8988T (cell line): ENCODE measurements at regions not wholly inside any gene's neighbourhood (a gene's known extent, or its start where the extent isn't known, plus 50 kb on each side); places are given as distances from the start of the nearest gene placed in this dataset.

ENCODE experiments used
- DNase-seq: peaks from one replicate; pipeline ENCODE4 v3.0.0; 2011

- no peak for DNase-seq
Observed at GRCh38 chr20:62583424-62583920, 58.8 kb upstream of the SLCO4A1 start.

GRCh38 chr20:62584671-62585460 lies 57.4 kb upstream of the SLCO4A1 start:
- DNase-seq: no peak

DNA sequence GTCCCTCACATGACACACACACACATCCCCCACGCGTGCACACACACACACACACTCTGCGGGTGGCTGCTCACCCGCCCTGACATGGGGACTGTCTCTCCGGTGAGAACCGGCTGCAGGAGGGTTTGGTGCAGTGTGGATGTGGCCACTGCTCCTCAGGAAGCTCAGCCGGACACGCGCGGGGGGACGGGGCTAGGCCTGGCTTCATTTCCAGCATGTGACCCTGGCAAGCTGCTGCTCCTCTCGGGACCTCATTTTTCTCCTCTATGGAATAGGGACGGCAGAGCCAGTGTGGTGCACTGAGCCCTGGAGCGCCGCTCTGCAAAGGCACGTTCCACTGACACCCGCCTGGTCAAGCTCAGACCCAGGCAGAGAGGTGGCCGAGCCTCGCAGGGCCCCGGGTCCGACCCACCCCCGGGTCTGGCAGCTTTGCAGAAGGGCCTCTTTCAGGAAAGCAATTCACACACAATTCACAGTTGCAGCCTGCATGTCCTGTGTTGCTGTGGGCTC lies 56.8 kb upstream of the SLCO4A1 start:
- no peak for DNase-seq

- no peak for DNase-seq
Observed at GRCh38 chr20:62586799-62587198, 55.5 kb upstream of the SLCO4A1 start.

DNA sequence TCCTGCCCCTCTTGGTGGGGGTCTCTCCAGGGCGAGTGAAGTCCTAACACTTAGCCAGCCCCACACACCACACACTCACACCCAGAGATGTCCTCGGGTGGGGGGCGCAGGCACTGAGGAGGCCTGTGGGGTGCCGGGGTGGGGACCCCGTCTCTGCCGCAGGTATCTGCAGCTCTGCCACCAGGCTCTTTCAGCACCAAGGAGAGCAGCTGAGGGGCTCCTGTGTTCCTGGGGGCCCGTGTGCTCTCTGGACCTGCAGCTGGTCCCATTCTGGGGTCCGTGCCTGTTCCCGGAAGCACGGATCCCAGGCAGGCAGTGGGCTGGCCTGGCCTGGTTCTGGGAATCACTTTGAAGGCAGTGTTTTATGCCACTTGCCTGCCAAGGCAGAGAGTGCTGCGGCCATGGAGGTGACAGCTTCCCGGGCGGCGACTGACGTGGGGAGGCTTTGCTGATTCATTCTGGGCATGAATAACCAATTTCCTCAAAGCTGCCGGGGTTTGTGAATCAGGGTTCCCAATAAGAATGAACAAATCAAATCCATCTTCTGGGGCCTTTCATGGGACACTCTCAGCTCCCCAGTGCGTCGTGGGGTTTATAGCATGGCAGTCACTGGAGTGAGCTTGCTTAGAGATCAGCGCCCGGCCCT lies 54.4 kb upstream of the SLCO4A1 start:
- DNase-seq: no peak

- no peak for DNase-seq
Observed at GRCh38 chr20:62588458-62589149, 53.7 kb upstream of the SLCO4A1 start.

DNA sequence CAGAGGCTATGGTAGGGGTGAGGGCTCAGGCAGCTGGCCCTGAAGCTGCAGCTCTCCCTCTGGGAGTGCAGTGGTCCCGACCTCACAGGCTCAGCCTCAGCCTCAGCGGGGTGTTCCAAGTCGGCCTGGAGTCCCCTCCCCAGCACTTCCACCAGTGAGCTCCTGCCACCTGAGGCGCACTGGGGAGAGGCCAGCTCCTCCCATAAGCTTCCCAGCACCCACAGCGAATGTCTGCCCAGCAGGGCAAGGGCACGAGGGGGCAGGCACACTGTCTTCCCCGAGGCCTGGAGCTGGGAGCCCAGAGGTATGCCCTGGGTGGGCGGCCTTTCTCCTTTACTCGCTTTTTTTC lies 53.2 kb upstream of the SLCO4A1 start:
- no peak for DNase-seq

- no peak for DNase-seq
Observed at GRCh38 chr20:62589720-62590119, 52.6 kb upstream of the SLCO4A1 start.

DNA sequence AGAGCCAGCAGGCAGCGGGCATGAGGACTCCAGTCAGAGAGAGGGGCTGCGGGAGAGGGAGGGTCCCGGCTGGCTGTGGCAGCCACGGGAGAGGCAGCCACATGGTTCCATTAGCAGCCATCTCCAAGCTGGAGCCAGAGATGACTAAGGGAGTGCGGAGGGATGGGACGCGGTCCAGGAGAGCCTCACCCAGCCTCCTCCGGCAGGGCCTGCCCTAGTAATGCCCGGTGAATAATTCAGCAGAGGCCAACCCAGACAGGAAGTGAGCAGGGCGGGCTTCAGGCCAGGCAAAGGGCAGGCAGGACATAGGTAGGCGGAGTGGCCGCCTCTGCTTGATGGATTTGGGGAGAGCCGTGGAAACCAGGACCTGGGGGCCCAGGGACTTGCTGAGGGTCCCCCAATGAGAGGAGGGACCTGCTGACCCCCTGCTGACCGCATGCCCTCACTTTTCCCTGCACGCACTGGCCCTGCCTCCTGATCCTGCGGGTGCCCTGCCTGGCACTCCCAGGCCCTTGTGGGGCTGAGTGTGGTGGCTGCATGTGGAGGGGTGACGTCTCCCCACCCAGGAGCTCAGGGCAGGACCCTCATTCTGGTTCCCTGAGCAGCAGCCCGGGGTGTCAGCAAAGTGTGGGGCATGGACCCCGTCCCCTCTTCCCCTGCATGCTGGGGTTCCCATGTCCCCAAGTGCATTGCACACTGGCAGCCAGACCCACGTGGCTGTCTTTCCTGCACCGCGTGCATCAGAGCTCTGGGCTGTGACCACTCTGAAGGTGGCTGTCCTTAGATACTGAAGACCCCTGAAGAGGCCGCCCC lies 51.8 kb upstream of the SLCO4A1 start:
- peak; percentile 87 for DNase-seq

- DNase-seq: no peak
Observed at GRCh38 chr20:62591122-62591468, 51.2 kb upstream of the SLCO4A1 start.

DNA sequence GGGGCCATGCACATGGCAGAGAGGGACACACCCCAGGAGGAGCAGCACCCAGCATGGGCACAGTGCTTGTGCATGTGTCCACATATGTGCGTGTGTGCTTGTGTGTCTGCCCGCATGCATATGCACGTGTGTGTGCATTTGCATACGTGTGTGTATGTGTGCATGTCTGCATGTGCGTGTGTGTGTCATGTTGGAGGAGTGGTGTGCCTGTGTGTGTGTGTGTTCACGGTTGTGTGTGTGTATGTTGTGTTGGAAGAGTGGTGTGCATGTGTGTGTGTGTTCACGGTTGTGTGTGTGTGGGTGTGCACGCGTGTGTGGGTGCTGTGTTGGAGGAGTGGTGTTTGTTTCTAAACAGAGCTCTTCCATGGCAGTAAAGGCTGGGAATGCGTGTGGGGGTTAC lies 50.7 kb upstream of the SLCO4A1 start:
- DNase-seq: no peak
